ENCODE measurements at regions not wholly inside any gene's neighbourhood (a gene's known extent, or its start where the extent isn't known, plus 50 kb on each side); places are given as distances from the start of the nearest gene placed in this dataset.

DNA sequence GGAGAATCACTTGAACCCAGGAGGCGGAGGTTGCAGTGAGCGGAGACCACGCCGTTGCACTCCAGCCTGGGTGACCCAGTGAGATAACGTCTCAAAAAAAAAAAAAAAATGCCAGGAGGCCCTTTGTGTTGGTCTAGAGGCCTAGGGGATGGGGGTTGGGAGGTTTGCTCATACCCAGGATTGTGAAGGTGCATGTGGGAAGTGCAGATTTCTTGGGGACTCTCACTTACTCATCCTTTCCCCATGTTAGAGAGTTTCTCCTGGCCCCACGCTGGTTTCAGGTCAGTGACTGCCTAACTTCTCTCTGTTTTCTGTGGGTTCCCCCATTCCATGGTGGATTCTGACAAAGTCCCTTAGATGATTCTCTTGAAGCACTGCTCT is 471.5 kb upstream of the CNTNAP2 start:
- no peak for DNase-seq (ENCODE audit: low read depth in 3 of 3)

DNA sequence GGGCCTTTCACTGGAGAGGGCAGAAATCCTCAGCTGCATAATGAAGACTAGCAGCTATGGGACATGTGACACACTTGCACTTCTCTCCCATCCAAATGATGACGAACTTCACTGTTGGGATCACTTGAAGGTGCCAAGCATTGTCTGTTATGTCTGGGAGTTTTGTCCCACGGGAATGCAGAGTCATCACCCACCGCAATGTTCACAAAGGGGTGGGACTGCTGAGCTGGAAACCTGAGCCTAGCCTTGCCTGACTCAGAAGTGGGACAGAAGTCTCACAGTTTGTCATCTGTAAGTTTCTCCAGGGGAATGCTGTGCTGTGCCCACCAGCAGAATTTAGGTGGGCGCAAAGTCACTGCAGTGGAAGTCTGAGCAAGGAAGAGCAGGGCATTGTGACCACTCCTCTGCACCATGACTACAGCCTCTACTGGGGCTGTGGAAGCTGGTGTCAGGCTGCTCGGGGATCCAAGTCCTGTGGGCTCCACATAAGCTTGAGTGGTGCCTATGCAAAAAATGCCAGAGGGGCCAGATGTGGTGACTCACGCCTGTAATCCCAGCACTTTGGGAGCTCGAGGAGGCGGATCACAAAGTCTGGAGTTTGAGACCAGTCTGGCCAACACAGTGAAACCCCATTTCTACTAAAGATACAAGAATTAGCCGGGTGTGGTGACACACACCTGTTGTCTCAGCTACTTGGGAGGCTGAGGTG is 472.0 kb upstream of the CNTNAP2 start:
- no peak for DNase-seq (ENCODE audit: low read depth in 3 of 3)

DNA sequence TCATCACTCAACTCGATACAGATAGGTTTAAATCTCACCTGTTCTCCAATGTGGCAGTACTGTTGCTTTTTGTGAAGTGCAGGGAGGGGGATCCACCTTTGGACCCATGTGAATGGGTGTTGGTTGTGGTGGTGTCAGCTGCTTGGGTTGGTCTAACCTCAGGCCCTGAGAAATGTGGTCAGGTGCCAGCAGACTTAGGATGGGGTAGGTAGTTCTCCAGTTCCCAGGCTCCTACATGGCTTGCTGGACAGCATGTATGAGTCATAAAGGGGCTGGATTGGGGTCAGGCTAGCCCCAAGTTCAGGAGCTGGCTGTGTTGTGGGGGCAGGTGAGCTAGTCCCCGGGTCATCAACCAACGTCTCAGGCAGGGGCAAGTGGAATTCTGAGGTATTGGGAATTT is 472.6 kb upstream of the CNTNAP2 start:
- DNase-seq (ENCODE audit: low read depth in 3 of 3), result no peak

DNA sequence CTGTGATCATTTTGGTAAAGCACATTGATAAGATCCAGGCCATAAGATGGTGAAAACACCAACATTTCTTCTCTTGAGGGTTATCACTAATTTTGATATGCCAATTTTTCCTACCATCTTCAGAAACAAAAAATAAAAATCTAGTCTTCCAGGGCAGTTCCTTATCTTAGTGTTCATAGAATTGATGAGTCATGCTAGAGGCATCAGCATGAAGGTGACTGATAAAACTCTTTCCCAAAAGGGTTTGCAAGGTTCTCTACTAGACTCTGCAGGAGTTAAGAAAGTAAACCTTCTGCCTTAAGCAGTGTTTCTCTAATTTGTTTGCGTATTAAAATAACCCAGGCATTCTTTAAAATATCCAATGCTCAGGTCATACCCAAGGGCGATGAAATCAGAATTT is 483.1 kb upstream of the CNTNAP2 start:
- DNase-seq (ENCODE audit: low read depth in 3 of 3), result no peak

DNA sequence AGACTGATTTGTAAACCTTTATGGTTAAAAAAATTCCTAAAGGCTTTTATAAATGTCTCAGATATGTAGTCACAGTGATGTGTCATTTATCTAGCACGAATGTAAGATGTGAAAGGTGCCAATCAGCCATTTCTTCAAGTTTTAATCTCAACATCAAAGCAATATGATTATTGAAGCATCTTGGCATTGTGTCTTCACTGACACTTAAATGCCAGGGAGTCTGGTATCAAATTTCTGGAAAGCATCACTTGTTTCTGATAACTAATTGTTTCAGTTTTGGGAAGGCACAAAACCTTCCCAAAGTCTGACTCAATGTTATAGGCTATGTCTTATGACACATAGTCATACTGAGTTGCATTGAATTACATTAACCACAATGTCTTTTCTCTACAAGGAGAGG is 492.0 kb upstream of the CNTNAP2 start:
- no peak for DNase-seq (ENCODE audit: low read depth in 3 of 3)

DNA sequence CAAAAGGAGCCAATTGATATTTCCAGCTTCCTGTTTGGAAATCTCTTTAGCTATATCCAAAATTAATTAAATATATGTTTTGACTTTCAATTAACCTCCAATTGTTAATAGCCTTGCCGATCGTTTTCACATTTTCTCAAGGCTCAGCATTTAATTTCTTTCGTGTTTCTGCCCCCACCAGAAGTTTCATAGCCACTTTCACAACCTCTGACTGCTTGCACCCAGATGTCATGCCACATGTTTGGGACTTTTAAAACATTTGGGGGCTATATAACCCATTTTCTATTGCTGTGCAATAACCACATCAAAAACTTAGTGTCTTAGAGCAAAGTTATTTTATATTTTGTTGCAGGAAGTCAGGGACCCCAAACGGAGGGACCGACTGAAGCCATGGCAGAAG is 510.6 kb upstream of the CNTNAP2 start:
- DNase-seq (ENCODE audit: low read depth in 3 of 3), result no peak

DNA sequence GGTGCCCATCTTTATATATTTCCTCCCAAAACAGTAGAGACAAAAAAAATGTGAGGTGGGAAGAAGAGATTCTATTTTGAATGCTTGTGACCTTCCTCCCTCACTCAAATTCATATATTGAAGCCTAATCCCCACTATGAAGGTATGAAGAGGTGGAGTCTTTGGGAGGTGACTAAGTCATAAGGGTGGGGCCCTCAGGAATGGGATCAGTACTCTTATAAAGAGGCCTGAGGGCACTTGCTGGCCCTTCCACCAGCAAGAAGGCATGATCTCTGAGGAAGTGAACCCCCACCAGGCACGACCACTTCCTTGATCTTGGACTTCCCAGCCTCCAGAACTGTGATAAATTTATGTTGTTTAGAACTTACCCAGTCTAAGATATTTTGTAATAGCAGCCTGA is 517.2 kb upstream of the CNTNAP2 start:
- DNase-seq (ENCODE audit: low read depth in 3 of 3), result no peak

DNA sequence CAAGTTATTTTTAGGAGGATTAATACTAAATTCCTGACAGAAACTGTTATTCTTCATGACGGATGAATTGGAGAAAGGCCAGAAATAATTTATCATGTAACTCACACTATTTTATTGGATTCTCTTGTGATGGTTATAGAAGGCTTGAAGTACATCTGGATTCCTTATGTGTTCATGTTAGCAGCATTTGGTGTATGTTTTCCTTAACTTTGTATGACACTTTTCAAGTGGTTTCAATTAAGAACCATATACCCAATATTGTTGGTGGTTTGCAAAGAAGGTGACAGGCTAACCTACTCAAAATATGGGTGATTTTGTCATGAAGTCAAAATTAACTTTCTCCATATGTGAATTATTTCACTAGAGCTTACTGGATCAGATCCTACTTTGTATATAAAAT is 532.2 kb upstream of the CNTNAP2 start:
- no peak for DNase-seq (ENCODE audit: low read depth in 3 of 3)

DNA sequence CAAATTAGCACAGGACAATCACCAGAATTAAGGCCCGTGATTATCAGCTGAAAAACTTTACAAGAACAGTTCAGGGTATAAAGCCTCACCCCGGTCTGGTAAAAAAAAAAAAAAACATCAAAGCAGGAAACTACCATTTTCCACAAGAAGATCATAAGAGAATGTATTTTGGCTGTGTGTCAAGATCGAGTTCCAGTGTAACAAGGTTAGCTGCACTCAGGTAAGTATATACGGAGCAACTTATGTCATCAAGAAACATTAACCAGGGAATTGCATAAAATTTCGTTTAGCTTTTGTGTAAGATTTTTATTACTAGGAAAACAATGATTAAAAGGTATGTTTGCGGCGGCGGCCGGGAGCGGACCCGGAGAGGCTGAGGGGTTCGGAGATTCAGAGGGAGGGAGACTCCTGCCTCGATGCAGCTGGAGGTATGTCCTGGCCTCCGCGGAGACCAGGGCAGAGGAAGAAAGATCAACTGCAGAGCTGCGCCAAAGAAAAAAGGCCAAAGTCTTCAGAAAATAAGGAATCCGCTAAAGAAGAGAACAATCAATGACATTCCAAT is 533.8 kb upstream of the CNTNAP2 start:
- no peak for DNase-seq (ENCODE audit: low read depth in 3 of 3)

DNA sequence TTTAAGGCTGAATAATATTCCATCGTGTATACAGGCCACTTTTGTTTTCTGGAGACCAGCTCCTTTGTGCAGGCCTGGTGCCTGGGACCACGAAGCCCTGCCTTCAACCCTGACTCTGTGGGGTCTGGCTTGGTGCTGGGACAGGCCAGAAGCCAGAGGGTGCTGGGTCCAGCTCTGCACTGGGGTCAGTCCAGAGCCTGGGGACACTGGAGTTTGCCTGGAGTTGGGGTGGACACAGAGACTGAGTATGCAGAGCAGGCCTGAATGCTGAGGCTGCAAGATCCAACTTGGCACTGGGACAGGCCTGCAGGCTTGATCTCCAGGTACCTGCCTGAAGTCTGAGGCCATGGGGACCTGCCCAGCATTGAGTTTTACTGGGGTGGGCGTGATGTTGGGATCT is 558.8 kb upstream of the CNTNAP2 start:
- no peak for DNase-seq (ENCODE audit: low read depth in 3 of 3)

DNA sequence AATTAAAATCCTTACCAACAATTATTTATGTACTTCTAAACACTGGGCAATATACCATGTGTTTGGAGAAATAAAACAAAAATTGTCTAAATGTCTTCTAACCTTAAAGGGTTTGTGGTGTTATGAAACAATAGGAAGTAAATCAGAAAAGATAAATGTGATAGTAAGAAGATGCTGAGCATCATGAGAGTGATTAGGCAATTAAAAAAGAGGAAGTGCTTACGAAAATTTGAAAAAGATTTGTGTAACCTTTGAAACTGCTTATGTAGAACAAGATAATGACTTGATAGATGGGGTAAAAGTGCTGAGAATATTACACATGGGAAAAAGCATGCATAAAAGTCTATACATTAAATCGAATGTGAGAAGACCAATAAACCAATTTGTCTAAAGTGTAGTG is 573.4 kb upstream of the CNTNAP2 start:
- no peak for DNase-seq (ENCODE audit: low read depth in 3 of 3)

DNA sequence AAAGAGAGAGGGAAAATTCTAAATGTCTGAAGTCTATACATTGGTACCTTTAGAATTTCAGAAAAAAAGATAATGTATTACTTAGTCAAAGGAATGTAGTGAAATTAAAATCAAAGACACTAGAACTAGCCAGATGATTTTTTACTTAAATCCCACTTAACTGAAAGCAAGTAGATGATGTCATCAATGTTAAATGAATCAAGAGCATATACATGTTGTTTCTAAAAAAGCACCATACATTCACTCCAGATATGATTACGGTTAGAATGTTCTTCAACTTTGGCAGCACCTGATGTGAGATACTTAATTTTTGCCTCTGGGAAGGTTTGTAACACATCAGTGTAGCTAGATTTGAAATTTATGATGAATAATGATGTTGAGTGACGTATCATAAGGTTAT is 576.7 kb upstream of the CNTNAP2 start:
- DNase-seq (ENCODE audit: low read depth in 3 of 3), result no peak

DNA sequence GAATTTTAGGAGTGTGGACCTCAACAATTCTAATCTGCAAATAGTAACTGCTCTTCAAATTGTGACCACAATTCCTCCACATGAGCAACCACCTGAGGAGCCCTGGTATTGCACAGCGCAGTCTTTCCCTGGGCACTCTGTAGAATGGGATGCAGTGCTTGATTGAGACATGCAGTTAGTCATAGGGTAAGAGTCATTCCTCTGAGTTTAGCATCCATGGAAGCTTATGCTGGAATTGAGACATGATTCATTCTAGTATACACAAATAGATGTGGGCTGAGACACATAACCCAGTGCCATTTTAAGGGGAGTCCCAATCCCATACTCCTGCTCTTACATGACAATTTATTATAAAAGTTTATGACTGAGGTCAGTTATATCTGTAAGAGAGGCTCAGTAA is 582.3 kb upstream of the CNTNAP2 start:
- DNase-seq (ENCODE audit: low read depth in 3 of 3), result no peak

DNA sequence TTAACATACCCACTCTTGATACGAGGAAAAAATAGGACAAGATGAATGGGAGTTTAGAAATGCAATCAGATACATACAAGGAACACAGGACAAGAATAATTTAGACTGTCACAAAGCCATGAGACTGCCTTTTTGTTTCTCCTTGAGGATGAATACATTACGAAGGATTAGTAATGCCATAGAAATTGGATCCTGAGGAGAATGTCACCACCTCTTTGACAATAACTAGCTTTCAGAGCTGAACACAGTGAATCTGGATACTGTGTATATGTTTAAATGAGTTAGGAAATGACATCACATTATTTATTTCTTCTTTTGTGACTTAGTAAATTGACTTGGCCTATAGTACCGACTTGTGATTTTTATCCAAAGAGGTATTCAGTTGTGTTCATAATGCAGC is 596.3 kb upstream of the CNTNAP2 start:
- DNase-seq (ENCODE audit: low read depth in 3 of 3), result no peak

DNA sequence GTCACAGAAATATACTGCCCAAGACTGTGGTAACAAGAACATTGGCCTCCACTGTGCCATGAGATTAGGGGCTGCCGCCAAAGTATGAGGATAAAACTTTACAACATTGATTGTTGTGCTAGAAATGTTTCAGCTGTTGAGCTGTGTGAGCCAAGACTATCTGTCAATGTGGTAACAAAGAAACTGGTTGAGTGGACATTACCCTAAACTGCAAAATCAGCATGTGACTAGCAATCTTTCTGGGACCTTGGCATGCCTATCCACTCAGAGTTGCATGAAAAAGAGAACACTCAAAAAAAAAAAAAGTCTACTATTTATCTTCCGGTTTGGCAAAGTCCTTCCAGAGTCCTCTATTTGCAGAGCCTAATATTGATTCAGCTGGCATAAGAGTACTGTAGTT is 605.6 kb upstream of the CNTNAP2 start:
- no peak for DNase-seq (ENCODE audit: low read depth in 3 of 3)

DNA sequence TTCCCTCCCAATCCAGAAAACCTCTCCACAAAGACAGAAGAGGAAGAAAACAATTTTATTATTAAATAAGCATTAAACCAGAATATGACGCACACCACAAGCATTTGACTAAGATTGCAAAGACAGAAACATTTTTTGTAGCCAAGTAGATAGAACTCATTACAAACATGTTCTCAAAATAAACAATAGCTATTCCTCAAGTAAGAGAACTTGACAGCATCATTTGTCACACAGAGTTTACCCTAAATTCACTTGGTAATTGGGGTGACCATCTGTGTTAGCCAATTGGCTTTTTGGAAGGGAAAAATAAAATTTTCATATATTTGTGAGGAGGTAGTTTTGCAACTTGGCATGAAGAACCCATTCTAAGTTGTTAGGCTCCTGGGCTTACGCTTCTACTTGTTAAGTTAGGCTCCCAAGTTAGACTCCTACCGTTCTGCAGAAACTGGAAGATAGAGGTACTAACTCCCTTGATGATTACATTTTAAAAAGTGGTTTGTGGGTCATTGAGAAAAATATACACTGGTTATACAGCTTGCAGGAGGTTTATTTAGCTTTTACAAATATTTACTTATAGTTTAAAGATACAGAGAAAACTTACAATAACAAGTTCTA is 618.6 kb upstream of the CNTNAP2 start:
- DNase-seq (ENCODE audit: low read depth in 3 of 3), result no peak

DNA sequence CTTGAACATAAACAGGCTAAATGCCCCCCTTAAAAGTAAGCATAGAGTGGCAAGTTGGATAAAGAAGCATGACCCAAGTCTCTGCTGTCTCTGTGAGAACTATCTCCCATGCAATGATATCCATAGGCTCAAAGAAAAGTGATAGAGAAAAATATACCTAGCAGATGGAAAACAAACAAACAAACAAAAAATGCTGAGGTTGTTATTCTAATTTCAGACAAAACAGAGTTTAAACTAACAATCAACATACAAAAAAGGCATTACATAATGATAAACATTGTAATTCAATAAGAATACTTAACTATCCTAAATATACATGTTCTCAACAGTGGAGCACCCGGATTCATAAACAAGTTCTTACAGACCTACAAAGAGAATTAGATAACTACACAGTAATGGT is 626.2 kb upstream of the CNTNAP2 start:
- DNase-seq (ENCODE audit: low read depth in 3 of 3), result no peak

DNA sequence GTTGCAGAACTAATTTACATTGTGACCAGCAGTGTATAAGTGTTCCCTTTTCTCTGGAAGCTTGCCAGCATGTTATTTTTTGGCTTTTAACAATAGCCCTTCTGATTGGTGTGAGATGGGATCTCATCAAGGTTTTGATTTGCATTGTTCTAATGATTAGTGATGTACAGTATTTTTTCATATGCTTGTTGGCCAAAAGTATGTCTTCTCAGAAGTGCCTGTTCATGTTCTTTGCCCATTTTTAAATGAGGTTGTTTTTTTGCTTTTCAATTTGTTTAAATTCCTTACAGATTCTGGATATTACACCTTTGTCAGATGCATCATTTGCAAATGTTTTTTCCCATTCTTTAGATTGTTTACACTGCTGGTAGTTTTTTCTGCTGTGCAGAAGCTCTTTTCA is 627.0 kb upstream of the CNTNAP2 start:
- no peak for DNase-seq (ENCODE audit: low read depth in 3 of 3)

DNA sequence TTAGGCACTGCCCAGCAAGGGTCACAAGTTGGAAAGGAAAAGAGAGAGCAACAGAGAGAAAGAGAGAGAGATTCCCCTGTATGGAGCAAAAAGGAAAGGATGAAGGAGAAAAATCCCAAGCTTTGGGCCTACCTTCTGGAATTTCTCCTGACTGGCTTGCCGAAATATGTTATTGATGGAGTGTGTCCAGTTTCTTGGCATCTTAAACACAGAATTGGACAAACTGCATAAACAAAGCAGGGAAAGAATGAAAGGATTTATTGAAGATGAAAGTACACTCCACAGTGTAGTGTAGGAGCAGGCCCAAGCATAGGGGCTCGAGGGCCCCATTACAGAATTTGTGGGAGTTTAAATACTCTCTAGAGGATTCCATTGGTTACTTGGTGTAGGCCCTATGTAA is 627.8 kb upstream of the CNTNAP2 start:
- DNase-seq (ENCODE audit: low read depth in 3 of 3), result no peak

DNA sequence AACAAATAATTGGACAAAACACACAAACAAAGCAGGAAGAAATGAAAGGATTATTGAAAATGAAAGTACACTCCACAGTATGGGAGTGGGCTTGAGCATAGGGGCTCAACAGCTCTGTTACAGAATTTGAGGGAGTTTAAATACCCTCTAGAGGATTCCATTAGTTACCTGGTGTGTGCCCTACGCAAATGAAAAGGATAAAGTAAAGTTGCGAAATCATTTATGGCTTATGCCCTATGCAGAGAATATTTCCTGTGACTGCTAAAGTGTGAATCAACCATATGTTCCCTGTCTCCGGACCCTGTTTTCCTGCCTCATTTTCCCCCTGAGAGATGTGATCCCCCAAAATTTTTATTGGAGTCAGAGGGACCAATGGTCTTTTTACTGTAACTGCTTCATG is 634.6 kb upstream of the CNTNAP2 start:
- no peak for DNase-seq (ENCODE audit: low read depth in 3 of 3)

DNA sequence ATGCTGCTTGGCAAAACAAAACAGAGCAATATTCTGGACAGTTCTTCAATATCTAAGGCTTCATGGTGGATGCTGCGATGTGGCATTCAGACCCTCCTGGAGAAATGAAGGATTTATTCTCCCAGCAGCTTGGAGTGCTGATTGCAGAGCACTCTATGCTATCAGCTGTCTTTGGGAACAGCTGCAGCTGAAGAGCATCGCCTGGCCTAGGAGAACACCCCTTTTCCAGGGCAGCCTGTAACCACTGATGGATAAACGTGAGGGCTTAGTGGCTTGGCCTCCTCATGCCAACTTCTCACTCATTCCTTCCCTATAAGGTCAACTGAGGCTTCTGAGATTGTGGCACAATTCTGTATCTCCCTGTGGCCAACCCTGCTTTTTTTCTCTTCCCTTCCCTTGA is 638.1 kb upstream of the CNTNAP2 start:
- no peak for DNase-seq (ENCODE audit: low read depth in 3 of 3)

DNA sequence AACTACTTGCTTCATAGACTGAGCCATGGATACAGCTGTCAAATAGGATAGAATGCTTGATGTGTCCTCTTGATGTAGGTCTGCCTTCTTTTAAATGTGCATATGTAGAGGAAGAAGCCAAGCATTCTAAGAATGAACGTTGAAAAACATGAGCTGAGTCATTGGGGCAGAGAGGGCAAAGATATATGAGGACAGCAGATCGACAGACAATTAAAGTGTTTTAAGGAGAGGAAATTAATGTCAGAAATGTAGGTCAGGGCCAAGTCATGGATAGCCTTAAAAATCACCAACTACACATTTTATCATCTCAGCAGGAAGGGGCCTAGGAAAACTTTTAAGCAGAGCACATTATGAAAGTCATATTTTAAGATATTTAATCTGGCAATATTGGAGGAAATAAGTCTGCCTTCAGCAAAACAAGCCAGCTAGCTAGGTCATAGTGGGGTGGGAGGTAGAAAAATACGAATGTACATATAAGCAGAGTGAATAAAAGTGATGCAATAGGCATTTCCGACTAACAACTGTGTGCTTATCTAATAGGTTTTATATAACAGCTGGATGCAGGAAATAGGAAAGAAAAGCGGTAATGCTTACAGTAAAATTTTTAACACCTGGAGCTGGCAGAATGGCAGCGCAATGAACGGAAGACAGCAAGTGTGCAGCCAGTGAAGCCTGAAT is 638.3 kb upstream of the TPK1 start:
- DNase-seq (ENCODE audit: low read depth in 3 of 3), result no peak

DNA sequence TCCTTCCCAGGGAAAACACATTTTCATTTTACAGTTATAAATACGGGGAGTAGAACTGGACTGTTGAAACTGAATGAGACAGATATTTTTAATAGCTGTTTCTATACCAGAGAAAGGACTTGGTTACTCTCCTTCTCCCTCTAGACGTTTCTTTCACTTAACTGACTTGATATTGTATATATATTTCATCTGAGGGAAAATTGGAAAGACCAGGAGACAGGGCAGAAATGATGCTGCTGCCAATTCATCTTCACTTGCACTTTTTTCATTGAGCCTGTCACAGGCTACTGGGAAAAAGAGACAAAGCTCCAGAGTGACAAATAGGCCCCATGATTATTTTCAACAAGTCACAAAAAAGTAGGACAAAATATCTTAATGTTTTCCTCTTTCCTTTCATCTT is 636.0 kb upstream of the TPK1 start:
- no peak for DNase-seq (ENCODE audit: low read depth in 3 of 3)

Measured in stimulated activated CD4-positive, alpha-beta T cell treated with anti-CD3 and anti-CD28 coated beads, TNF-alpha, amount 100 ng/mL, for 4 hours (primary cell).